ENCODE measurements at regions not wholly inside any gene's neighbourhood (a gene's known extent, or its start where the extent isn't known, plus 50 kb on each side); places are given as distances from the start of the nearest gene placed in this dataset.

DNA sequence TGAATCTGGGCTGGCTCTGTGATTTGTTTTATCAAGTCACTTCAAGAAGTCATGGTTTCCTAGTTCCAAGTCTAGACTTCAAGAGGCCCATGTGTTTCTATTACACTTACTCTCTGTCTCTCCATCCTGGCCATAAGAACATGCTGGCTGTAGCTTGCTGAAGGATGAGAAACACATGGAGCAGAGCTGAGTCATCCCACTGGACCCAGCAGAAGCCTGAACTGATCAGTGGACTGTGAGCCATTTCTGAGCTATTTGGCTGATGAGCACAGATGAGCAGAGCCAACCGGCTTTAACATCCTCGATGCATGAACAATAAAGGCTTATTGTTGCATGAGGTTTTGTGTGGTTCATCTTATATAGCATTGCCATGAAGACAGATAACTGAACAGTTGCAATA, 290.6 kb upstream of the BOD1L1 start:
- Histone ChIP-seq H3K4me1 (replicated peaks in 1 of 2) (peaks cover 5 to 9% of the 10 kb centered on the region in 2 donors), H3K27ac (no peak overlapping the region), H3K9me3 (replicated peaks in 1 of 3) (no peaks in the 10 kb centered on the region), H3K4me3 (no peak overlapping the region), H3K27me3 (no peaks in the 10 kb centered on the region), H3K36me3 (replicated peaks in 1 of 2) (no peaks in the 10 kb centered on the region)
- DNase-seq: peak in 5 of 7 donors; percentile 17 to 59 (median 24)
- TF ChIP-seq POLR2A (IDR thresholded peaks at IDR 0.05): no peak
- intact Hi-C loops (cut with DNase I): no loop called here
- 83 to 100% (median 89%) methylated on average over 2 of the region's 2 CpGs for WGBS, 4 donors

DNA sequence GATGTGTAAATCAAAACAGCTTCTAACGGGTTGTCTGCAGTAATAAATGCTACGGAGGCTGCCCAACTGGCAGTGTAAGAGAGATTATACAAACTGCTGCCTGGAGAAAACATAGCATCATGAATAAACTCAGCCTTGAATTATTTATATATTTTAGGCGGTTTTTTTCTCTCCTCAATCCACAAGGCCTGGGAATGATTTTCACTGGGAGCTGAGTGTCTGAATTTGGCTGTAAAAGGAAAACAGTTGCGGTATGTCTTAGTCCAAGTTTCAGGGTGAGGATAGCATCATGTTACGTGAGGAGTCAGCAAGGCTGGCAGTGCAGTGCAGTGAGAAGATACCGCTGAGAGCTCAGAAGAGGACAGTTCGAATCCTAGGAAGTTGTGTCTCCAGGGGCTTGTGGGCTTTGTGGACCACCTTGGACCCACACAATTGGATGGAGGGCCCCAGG, 291.5 kb upstream of the BOD1L1 start:
- peaks cover 5 to 9% of the 10 kb centered on the region in 2 donors for H3K4me1 ChIP-seq (replicated peaks in 1 of 2)
- H3K27ac ChIP-seq: no peak overlapping the region
- TF ChIP-seq, protein P1, sequence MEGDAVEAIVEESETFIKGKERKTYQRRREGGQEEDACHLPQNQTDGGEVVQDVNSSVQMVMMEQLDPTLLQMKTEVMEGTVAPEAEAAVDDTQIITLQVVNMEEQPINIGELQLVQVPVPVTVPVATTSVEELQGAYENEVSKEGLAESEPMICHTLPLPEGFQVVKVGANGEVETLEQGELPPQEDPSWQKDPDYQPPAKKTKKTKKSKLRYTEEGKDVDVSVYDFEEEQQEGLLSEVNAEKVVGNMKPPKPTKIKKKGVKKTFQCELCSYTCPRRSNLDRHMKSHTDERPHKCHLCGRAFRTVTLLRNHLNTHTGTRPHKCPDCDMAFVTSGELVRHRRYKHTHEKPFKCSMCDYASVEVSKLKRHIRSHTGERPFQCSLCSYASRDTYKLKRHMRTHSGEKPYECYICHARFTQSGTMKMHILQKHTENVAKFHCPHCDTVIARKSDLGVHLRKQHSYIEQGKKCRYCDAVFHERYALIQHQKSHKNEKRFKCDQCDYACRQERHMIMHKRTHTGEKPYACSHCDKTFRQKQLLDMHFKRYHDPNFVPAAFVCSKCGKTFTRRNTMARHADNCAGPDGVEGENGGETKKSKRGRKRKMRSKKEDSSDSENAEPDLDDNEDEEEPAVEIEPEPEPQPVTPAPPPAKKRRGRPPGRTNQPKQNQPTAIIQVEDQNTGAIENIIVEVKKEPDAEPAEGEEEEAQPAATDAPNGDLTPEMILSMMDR (IDR thresholded peaks at IDR 0.05): no peak
- TF ChIP-seq POLR2A (IDR thresholded peaks at IDR 0.05): no peak
- 62 to 75% (median 70%) methylated on average over 7 of the region's 7 CpGs for WGBS, 4 donors
- H3K9me3 ChIP-seq (replicated peaks in 1 of 3): no peaks in the 10 kb centered on the region
- no peaks in the 10 kb centered on the region for H3K27me3 ChIP-seq
- H3K36me3 ChIP-seq (replicated peaks in 1 of 2): no peaks in the 10 kb centered on the region
- intact Hi-C loops (cut with DNase I): no loop called here
- DNase-seq: no peak
- H3K4me3 ChIP-seq: no peak overlapping the region

DNA sequence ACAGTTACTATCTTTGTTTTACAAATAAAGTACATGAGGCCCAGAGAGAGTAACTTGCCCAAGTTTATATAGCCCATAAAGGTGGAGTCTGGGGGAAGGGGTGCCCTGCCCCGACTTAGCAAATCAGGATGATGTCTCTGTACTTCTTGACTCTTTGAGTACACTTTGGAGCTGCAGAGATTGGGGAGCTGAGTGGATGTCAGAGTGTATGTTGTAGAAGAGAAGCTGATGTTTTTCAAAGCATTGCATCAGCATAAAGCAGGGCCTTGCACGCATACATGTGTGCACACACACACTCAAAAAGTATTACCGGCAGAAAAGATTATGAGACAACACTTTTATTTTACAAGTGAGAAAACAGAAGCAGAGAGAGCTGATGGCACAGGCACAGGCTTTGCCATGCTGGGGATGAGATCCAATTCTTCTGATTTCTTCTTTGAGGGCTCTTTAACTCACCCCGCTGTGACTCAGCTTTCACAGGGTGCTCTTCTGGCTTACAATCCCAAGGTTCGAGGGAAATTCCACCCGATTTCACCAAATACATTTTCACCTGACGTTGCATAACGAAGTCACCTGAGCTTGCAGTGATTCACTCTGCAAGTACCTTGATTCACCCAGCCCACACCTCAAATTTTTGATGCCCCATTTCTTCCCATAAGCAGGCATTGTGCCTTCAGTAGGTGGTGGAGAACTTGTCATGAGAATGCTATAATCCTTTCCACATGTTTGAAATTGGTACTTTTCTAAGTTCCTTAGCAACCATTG, 292.8 kb upstream of the BOD1L1 start:
- no peak overlapping the region for H3K27ac ChIP-seq
- WGBS, 4 donors: 86 to 96% (median 95%) methylated on average over 8 of the region's 8 CpGs
- DNase-seq: no peak

DNA sequence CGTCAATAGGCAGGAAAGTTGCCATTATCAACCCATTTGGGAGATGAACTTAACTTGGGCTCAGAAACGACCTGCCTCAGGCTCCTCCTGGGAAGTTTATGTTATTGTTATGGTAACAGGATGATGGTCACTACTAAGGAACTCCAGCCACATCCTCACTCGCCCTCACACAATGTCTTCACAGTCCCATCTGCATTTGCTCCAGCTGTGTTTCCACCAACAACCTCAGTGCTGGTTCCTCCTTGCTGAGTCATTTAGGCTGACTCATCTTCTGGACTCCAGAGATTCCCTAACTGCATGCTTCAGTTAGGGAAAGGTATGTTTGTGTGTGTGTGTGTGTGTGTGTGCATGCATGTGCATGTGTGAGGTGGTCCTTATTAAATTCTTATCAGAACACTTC, 293.4 kb upstream of the BOD1L1 start:
- WGBS, 4 donors: 62 to 68% (median 64%) methylated on average over 3 of the region's 3 CpGs

More for the DNA sequence above, 292.8 kb upstream of the BOD1L1 start:
- Histone ChIP-seq H3K4me1 (replicated peaks in 1 of 2) (peaks cover 5 to 9% of the 10 kb centered on the region in 2 donors), H3K27me3 (no peaks in the 10 kb centered on the region), H3K9me3 (replicated peaks in 1 of 3) (no peaks in the 10 kb centered on the region), H3K4me3 (no peak overlapping the region), H3K36me3 (replicated peaks in 1 of 2) (no peaks in the 10 kb centered on the region)
- TF ChIP-seq, protein P1 (IDR thresholded peaks at IDR 0.05): no peak
- TF ChIP-seq POLR2A (IDR thresholded peaks at IDR 0.05): no peak
- intact Hi-C loops (cut with DNase I): no loop called here

More for the DNA sequence above, 293.4 kb upstream of the BOD1L1 start:
- Histone ChIP-seq H3K27me3 (no peaks in the 10 kb centered on the region), H3K36me3 (replicated peaks in 1 of 2) (no peaks in the 10 kb centered on the region), H3K4me3 (no peak overlapping the region), H3K4me1 (replicated peaks in 1 of 2) (peaks cover 5 to 9% of the 10 kb centered on the region in 2 donors), H3K9me3 (replicated peaks in 1 of 3) (no peaks in the 10 kb centered on the region), H3K27ac (no peak overlapping the region)
- intact Hi-C loops (cut with DNase I): no loop called here
- peak in 6 of 7 donors; percentile 41 to 63 (median 51) for DNase-seq
- TF ChIP-seq, protein P1 (IDR thresholded peaks at IDR 0.05): no peak
- TF ChIP-seq POLR2A (IDR thresholded peaks at IDR 0.05): no peak

All from adrenal gland (tissue), 9 donors.